ENCODE measurements at regions not wholly inside any gene's neighbourhood (a gene's known extent, or its start where the extent isn't known, plus 50 kb on each side); places are given as distances from the start of the nearest gene placed in this dataset.

DNA sequence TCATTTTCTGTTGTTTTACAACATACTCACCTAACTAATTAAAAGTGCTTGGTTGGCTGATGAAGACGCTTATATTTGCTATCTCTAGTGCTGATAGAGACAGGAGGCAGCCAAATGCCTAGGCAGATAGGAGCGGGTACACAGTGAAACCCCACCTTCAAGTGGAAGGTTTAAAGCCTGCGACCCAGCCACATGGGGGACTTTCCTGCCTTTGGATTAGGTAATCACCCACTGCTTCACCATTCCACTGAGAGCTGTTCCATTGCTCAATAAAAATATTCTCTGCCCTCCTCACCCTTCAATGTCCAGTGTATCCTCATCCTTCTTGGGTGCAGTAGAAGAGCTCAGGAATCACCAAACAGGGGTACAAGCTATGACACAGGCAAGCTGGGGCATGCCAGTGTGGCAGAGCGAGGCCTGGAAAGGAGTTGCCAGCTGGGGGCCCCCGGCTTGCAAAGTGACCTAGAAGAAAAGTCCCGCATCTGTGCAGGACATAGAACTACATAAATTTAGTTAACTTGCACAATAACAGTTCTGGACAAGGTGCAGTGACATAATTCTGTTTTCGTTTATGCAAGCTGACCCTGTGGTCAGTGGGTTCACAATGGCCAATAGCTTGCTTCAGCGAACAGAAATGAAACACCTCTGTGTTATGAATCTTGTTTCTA lies 112.0 kb upstream of the MLIP start:
- H3K4me3 ChIP-seq: no peak overlapping the region
- H3K36me3 ChIP-seq: no peaks in the 10 kb centered on the region
- no peaks in the 10 kb centered on the region for H3K27me3 ChIP-seq
- no peaks in the 10 kb centered on the region for H3K4me1 ChIP-seq
- TF ChIP-seq EP300 (IDR thresholded peaks at IDR 0.05) (no peak), POLR2A (IDR thresholded peaks at IDR 0.05) (no peak), POLR2AphosphoS5 (IDR thresholded peaks at IDR 0.05) (no peak)
- no peaks in the 10 kb centered on the region for H3K9me3 ChIP-seq
- intact Hi-C loops (cut with DNase I): no loop called here
- 94 to 95% methylated on average over 8 of the region's 8 CpGs for WGBS, 2 donors
- no peak for DNase-seq
- no peak overlapping the region for H3K27ac ChIP-seq

- Histone ChIP-seq H3K4me3 (no peak overlapping the region), H3K27ac (no peak overlapping the region), H3K27me3 (no peaks in the 10 kb centered on the region), H3K9me3 (no peaks in the 10 kb centered on the region), H3K4me1 (no peaks in the 10 kb centered on the region), H3K36me3 (no peaks in the 10 kb centered on the region)
- no peak for TF ChIP-seq POLR2AphosphoS5 (IDR thresholded peaks at IDR 0.05)
- no peak for TF ChIP-seq EP300 (IDR thresholded peaks at IDR 0.05)
- TF ChIP-seq CTCF (IDR thresholded peaks at IDR 0.05): no peak
- no peak for TF ChIP-seq POLR2A (IDR thresholded peaks at IDR 0.05)
- intact Hi-C loops (cut with DNase I): no loop called here
- WGBS, 2 donors: 85 to 89% methylated on average over 1 of the region's 1 CpG
- DNase-seq: no peak
Observed at GRCh38 chr6:54002116-54002515, 109.1 kb upstream of the MLIP start.

- 83 to 84% methylated on average over 1 of the region's 1 CpG for WGBS, 2 donors
- no peak overlapping the region for H3K27ac ChIP-seq
- no peaks in the 10 kb centered on the region for H3K4me1 ChIP-seq
- H3K27me3 ChIP-seq: no peaks in the 10 kb centered on the region
- TF ChIP-seq POLR2AphosphoS5 (IDR thresholded peaks at IDR 0.05): no peak
- TF ChIP-seq POLR2A (IDR thresholded peaks at IDR 0.05): no peak
- TF ChIP-seq EP300 (IDR thresholded peaks at IDR 0.05): no peak
- DNase-seq: no peak
- intact Hi-C loops (cut with DNase I): no loop called here
- H3K4me3 ChIP-seq: no peak overlapping the region
- H3K9me3 ChIP-seq: no peaks in the 10 kb centered on the region
- H3K36me3 ChIP-seq: no peaks in the 10 kb centered on the region
Observed at GRCh38 chr6:54003316-54003715, 107.9 kb upstream of the MLIP start.

DNA sequence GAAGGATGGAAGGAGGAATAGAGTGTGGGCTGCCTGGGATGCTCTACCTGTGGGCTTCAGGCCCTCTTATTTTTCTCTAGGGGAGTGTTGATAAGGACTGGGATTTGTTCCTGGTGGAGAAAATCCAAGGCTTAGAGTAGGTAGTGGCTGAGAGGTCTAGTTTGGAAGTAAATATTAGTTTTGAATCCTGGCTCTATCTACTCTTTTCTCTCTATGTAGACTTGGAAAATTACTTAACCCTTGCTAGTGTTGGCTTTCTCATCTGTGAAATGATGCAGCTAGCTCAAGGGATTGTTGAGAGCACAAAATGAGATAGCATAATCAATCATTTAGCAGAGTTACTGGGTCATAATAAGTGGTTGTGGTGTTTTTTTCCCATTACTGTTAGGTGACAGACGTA lies 102.7 kb upstream of the MLIP start:
- no peak for DNase-seq
- 93 to 94% methylated on average over 1 of the region's 1 CpG for WGBS, 2 donors
- intact Hi-C loops (cut with DNase I): no loop called here
- no peaks in the 10 kb centered on the region for H3K36me3 ChIP-seq
- TF ChIP-seq POLR2A (IDR thresholded peaks at IDR 0.05) (no peak), EP300 (IDR thresholded peaks at IDR 0.05) (no peak), CTCF (IDR thresholded peaks at IDR 0.05) (no peak), POLR2AphosphoS5 (IDR thresholded peaks at IDR 0.05) (no peak)
- H3K27ac ChIP-seq: no peak overlapping the region
- no peaks in the 10 kb centered on the region for H3K27me3 ChIP-seq
- no peaks in the 10 kb centered on the region for H3K4me1 ChIP-seq
- H3K9me3 ChIP-seq: no peaks in the 10 kb centered on the region
- no peak overlapping the region for H3K4me3 ChIP-seq

DNA sequence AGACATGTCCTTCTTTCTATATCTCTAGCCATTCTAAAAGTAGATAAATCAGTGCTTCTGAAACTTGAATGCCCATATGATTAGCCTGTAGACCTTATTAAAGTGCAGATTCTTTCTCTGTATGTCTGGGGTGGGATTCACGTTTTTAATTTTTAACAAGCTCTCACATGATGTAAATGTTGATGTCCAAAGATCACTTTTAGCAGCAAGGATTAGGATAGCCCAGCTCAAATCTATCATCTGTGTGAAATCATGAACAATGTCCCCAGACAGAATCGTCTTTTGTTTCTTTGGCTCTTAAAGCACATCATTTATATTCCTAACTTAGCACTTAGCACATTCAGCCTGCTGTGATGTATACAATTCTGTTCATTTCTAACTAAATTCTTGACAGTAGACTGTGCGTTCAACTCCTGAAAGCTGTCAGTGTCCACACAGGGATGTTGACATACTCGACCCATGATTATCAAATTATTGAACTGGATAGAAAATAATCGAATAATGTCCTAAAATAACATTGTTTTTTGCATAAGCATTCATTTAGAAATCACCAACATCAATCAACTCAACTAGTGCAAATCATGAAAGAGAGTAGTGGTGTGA lies 102.1 kb upstream of the MLIP start:
- no peak for DNase-seq
- intact Hi-C loops (cut with DNase I): no loop called here
- H3K27ac ChIP-seq: no peak overlapping the region
- H3K4me3 ChIP-seq: no peak overlapping the region
- no peaks in the 10 kb centered on the region for H3K27me3 ChIP-seq
- H3K36me3 ChIP-seq: no peaks in the 10 kb centered on the region
- no peaks in the 10 kb centered on the region for H3K4me1 ChIP-seq
- whole genome bisulfite sequencing, 2 donors: 83 to 84% methylated on average over 5 of the region's 5 CpGs
- no peaks in the 10 kb centered on the region for H3K9me3 ChIP-seq
- TF ChIP-seq POLR2A (IDR thresholded peaks at IDR 0.05): no peak
- TF ChIP-seq CTCF (IDR thresholded peaks at IDR 0.05): no peak
- TF ChIP-seq POLR2AphosphoS5 (IDR thresholded peaks at IDR 0.05): no peak
- TF ChIP-seq EP300 (IDR thresholded peaks at IDR 0.05): no peak
